SK-N-SH treated with all-trans-retinoic acid at 6 μM for 48 hours (cell line): ENCODE measurements at regions not wholly inside any gene's neighbourhood (a gene's known extent, or its start where the extent isn't known, plus 50 kb on each side); places are given as distances from the start of the nearest gene placed in this dataset.

Experiments used
- ARNTL ChIP-seq: fragments of 450-650 bp; formaldehyde crosslinking; IDR thresholded peaks from 2 replicates; pipeline ENCODE4 v1.5.0; 2020; ENCODE audit warnings: low read depth, mild to moderate bottlenecking, moderate library complexity, borderline replicate concordance
- CSDC2 ChIP-seq: fragments of 250-450 bp; sonication (Bioruptor Pico); IDR thresholded peaks from 2 replicates; pipeline ENCODE4 v1.5.0; 2020; ENCODE audit warnings: mild to moderate bottlenecking, moderate library complexity
- ESRRG ChIP-seq: fragments of 250-450 bp; sonication (Bioruptor Pico); IDR thresholded peaks from 2 replicates; pipeline ENCODE4 v1.6.1; 2021; ENCODE audit warnings: mild to moderate bottlenecking
- ISL1 ChIP-seq: fragments of 250-450 bp; sonication (Bioruptor Pico); IDR thresholded peaks from 2 replicates; pipeline ENCODE4 v2.1.2; 2022; ENCODE audit warnings: mild to moderate bottlenecking, moderate library complexity
- OSR1 ChIP-seq: fragments of 250-450 bp; sonication (Bioruptor Pico); IDR thresholded peaks from 2 replicates; pipeline ENCODE4 v1.8.0; 2022; ENCODE audit warnings: moderate library complexity, mild to moderate bottlenecking, inconsistent platforms
- SNAI2 ChIP-seq: fragments of 250-450 bp; sonication (Bioruptor Pico); IDR thresholded peaks from 2 replicates; pipeline ENCODE4 v1.5.0; 2020; ENCODE audit warnings: mild to moderate bottlenecking, moderate library complexity
- TOX ChIP-seq: fragments of 250-450 bp; sonication (Bioruptor Pico); IDR thresholded peaks from 2 replicates; pipeline ENCODE4 v1.8.0; 2021; ENCODE audit warnings: mild to moderate bottlenecking, moderate library complexity, borderline replicate concordance
- ZC3H10 ChIP-seq: fragments of 250-450 bp; sonication (Bioruptor Pico); IDR thresholded peaks from 2 replicates; pipeline ENCODE4 v1.5.1; 2021; ENCODE audit warnings: mild to moderate bottlenecking, moderate library complexity
- ZFP3 ChIP-seq: fragments of 250-450 bp; sonication (Bioruptor Pico); IDR thresholded peaks from 2 replicates; pipeline ENCODE4 v1.5.0; 2020; ENCODE audit warnings: mild to moderate bottlenecking, moderate library complexity
- ZNF565 ChIP-seq: fragments of 450-650 bp; formaldehyde crosslinking; conservative IDR thresholded peaks from 2 replicates; pipeline ENCODE4 v1.5.0; 2020; ENCODE audit warnings: low read depth, mild to moderate bottlenecking, moderate library complexity
- ZNF70 ChIP-seq: fragments of 450-650 bp; formaldehyde crosslinking; IDR thresholded peaks from 2 replicates; pipeline ENCODE4 v1.5.0; 2020; ENCODE audit warnings: mild to moderate bottlenecking, moderate library complexity
- TF ChIP-seq, protein P1 (sequence below): fragments of 250-450 bp; sonication (Bioruptor Pico); IDR thresholded peaks from 2 replicates; pipeline ENCODE4 v1.8.0; 2020; ENCODE audit warnings: mild to moderate bottlenecking, moderate library complexity, borderline replicate concordance
- TF ChIP-seq, protein P2 (sequence below): fragments of 250-450 bp; sonication (Bioruptor Pico); IDR thresholded peaks from 2 replicates; pipeline ENCODE4 v1.5.1; 2020; ENCODE audit warnings: low read depth, mild to moderate bottlenecking, moderate library complexity
- TF ChIP-seq, protein P3 (sequence below): fragments of 250-450 bp; sonication (Bioruptor Pico); IDR thresholded peaks from 2 replicates; pipeline ENCODE4 v1.8.0; 2021; ENCODE audit warnings: low read depth, mild to moderate bottlenecking, moderate library complexity, borderline replicate concordance

DNA sequence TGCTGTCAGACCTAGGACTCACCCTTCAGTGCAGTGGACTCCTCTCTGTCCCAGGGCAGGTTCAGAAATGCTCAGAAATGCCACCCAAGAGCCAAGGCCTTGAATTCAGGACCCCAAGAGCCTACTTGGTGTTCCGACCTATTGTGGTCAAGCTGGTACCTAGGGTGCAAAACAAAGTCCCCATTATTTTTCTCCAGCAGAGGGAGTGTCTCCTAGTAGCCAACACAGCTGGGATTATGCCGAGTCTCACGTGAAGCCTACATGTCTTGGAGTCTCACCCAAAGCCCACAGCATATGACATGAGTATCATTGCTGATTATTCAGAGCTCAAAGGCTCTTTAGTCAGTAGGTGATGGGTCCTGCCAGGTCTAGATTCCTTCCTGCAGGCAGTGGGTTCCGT, 671.1 kb upstream of the SPRY2 start:
- TF ChIP-seq ZFP3 (CRISPR knock-in tag) (no peak), ESRRG (CRISPR knock-in tag) (no peak), ZNF565 (CRISPR knock-in tag) (no peak), ISL1 (CRISPR knock-in tag) (no peak), ZC3H10 (CRISPR knock-in tag) (no peak), SNAI2 (CRISPR knock-in tag) (no peak), OSR1 (CRISPR knock-in tag) (no peak), CSDC2 (no peak), ARNTL (CRISPR knock-in tag) (no peak), ZNF70 (CRISPR knock-in tag) (no peak), TOX (CRISPR knock-in tag) (no peak)
- TF ChIP-seq, protein P1, sequence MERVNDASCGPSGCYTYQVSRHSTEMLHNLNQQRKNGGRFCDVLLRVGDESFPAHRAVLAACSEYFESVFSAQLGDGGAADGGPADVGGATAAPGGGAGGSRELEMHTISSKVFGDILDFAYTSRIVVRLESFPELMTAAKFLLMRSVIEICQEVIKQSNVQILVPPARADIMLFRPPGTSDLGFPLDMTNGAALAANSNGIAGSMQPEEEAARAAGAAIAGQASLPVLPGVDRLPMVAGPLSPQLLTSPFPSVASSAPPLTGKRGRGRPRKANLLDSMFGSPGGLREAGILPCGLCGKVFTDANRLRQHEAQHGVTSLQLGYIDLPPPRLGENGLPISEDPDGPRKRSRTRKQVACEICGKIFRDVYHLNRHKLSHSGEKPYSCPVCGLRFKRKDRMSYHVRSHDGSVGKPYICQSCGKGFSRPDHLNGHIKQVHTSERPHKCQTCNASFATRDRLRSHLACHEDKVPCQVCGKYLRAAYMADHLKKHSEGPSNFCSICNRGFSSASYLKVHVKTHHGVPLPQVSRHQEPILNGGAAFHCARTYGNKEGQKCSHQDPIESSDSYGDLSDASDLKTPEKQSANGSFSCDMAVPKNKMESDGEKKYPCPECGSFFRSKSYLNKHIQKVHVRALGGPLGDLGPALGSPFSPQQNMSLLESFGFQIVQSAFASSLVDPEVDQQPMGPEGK: no peak
- TF ChIP-seq, protein P2, sequence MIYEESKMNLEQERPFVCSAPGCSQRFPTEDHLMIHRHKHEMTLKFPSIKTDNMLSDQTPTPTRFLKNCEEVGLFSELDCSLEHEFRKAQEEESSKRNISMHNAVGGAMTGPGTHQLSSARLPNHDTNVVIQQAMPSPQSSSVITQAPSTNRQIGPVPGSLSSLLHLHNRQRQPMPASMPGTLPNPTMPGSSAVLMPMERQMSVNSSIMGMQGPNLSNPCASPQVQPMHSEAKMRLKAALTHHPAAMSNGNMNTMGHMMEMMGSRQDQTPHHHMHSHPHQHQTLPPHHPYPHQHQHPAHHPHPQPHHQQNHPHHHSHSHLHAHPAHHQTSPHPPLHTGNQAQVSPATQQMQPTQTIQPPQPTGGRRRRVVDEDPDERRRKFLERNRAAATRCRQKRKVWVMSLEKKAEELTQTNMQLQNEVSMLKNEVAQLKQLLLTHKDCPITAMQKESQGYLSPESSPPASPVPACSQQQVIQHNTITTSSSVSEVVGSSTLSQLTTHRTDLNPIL: no peak
- TF ChIP-seq, protein P3, sequence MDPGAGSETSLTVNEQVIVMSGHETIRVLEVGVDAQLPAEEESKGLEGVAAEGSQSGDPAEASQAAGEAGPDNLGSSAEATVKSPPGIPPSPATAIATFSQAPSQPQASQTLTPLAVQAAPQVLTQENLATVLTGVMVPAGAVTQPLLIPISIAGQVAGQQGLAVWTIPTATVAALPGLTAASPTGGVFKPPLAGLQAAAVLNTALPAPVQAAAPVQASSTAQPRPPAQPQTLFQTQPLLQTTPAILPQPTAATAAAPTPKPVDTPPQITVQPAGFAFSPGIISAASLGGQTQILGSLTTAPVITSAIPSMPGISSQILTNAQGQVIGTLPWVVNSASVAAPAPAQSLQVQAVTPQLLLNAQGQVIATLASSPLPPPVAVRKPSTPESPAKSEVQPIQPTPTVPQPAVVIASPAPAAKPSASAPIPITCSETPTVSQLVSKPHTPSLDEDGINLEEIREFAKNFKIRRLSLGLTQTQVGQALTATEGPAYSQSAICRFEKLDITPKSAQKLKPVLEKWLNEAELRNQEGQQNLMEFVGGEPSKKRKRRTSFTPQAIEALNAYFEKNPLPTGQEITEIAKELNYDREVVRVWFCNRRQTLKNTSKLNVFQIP (CRISPR knock-in tag): no peak
